Activated naive CD4-positive, alpha-beta T cell treated with anti-CD3 and anti-CD28 coated beads, Interleukin-2, amount 10 ng/mL, durations not matched to agents 7 days and 5 days (primary cell): ENCODE measurements at regions not wholly inside any gene's neighbourhood (a gene's known extent, or its start where the extent isn't known, plus 50 kb on each side); places are given as distances from the start of the nearest gene placed in this dataset.

Experiments
- CTCF ChIA-PET: fragments of 350-600 bp; sonication (Branson Sonifier 250); formaldehyde crosslinking; loops from one replicate; lab custom pipeline; 2021; ENCODE audit warnings: antibody characterized with exemption; lab: Charles Lee
- DNase-seq: peaks from one replicate; pipeline ENCODE4 v3.0.0-alpha.2; 2020
- H3K27ac Mint-ChIP-seq: one replicate; pipeline ENCODE4 v1.8.0; 2021; ENCODE audit warnings: mild to moderate bottlenecking, moderate library complexity, mixed read lengths
- H3K27me3 Mint-ChIP-seq: one replicate; pipeline ENCODE4 v1.8.0; 2021; ENCODE audit warnings: mild to moderate bottlenecking, mixed read lengths
- H3K36me3 Mint-ChIP-seq: one replicate; pipeline ENCODE4 v1.8.0; 2021; ENCODE audit warnings: mixed read lengths
- H3K4me1 Mint-ChIP-seq: one replicate; pipeline ENCODE4 v1.8.0; 2021; ENCODE audit warnings: mixed read lengths
- H3K4me3 Mint-ChIP-seq: one replicate; pipeline ENCODE4 v1.8.0; 2021; ENCODE audit warnings: mild to moderate bottlenecking, moderate library complexity, mixed read lengths
- H3K9me3 Mint-ChIP-seq: one replicate; pipeline ENCODE4 v1.8.0; 2021; ENCODE audit warnings: mixed read lengths

GRCh38 chr21:16330082-16330907 lies 600.5 kb downstream of the USP25 start:
- H3K27me3 Mint-ChIP-seq = no peaks in the 10 kb centered on the region
- no peak overlapping the region for H3K4me3 Mint-ChIP-seq
- DNase-seq = no peak
- CTCF ChIA-PET = interaction anchor here (0.6 to 1.2 kb wide), 3 partner anchors 9 to 247 kb away, joined by 4 to 13 read pairs (median 4); no protein-coding TSS in a partner anchor
- no peaks in the 10 kb centered on the region for H3K36me3 Mint-ChIP-seq
- no peak overlapping the region for H3K27ac Mint-ChIP-seq
- no peaks in the 10 kb centered on the region for H3K9me3 Mint-ChIP-seq
- H3K4me1 Mint-ChIP-seq = no peaks in the 10 kb centered on the region

DNA sequence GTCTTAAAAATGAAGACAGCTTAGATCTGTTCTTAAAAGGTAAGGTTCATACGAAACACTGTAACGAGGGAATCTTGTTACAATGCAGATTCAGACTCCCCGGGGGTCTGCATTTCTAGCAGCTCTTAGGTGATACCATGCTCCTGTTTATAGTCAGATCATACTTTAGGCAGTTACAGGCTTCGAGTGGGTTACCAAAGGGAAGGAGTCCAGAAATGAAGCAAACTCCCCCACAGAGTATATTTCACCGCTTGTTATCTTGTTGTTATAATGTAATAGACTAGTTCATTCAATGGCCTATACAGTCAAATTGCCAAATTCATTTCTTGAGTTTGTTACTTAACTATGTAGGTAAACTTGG lies 601.1 kb downstream of the USP25 start:
- no peak for DNase-seq
- Mint-ChIP-seq H3K27ac (no peak overlapping the region), H3K27me3 (no peaks in the 10 kb centered on the region), H3K4me3 (no peak overlapping the region), H3K36me3 (no peaks in the 10 kb centered on the region), H3K4me1 (no peaks in the 10 kb centered on the region), H3K9me3 (no peaks in the 10 kb centered on the region)
- CTCF ChIA-PET = interaction anchor here (1.2 to 1.3 kb wide), 2 partner anchors 248 to 249 kb away, joined by 3 to 13 read pairs; no protein-coding TSS in a partner anchor

GRCh38 chr21:16337266-16337665 lies 607.5 kb downstream of the USP25 start:
- CTCF ChIA-PET = no interaction called here
- H3K27ac Mint-ChIP-seq = no peak overlapping the region

GRCh38 chr21:16342932-16343331 lies 613.1 kb downstream of the USP25 start:
- DNase-seq = no peak
- H3K9me3 Mint-ChIP-seq = no peaks in the 10 kb centered on the region
- CTCF ChIA-PET = no interaction called here
- H3K27me3 Mint-ChIP-seq = no peaks in the 10 kb centered on the region
- H3K4me1 Mint-ChIP-seq = no peaks in the 10 kb centered on the region
- H3K36me3 Mint-ChIP-seq = no peaks in the 10 kb centered on the region
- H3K27ac Mint-ChIP-seq = no peak overlapping the region
- H3K4me3 Mint-ChIP-seq = no peak overlapping the region

More at GRCh38 chr21:16337266-16337665, 607.5 kb downstream of the USP25 start:
- H3K36me3 Mint-ChIP-seq = no peaks in the 10 kb centered on the region
- H3K27me3 Mint-ChIP-seq = no peaks in the 10 kb centered on the region
- DNase-seq = no peak
- H3K4me3 Mint-ChIP-seq = no peak overlapping the region
- H3K9me3 Mint-ChIP-seq = no peaks in the 10 kb centered on the region
- no peaks in the 10 kb centered on the region for H3K4me1 Mint-ChIP-seq

DNA sequence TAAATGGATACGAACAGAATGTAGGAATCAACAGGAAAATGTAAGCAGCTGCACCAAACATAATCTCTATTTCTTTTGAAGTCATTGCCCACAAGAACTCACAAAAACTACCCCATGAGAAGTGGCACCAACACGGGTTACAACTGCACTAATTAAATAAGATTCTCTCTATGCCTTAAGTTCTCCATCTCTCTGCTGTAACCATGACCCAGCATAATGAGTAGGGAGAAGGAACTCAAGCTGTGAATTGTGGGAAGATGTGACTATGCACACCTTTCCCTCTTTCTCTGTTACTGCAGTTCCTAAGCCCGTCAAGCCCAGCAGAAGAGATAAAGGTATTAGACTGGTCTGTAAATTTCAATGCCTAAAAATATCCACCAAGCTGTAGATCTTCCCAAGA lies 614.0 kb downstream of the USP25 start:
- DNase-seq = no peak
- no peak overlapping the region for H3K27ac Mint-ChIP-seq
- H3K4me3 Mint-ChIP-seq = no peak overlapping the region
- H3K4me1 Mint-ChIP-seq = no peaks in the 10 kb centered on the region
- CTCF ChIA-PET = no interaction called here
- no peaks in the 10 kb centered on the region for H3K27me3 Mint-ChIP-seq
- no peaks in the 10 kb centered on the region for H3K36me3 Mint-ChIP-seq
- H3K9me3 Mint-ChIP-seq = no peaks in the 10 kb centered on the region

GRCh38 chr21:16345757-16346156 lies 616.0 kb downstream of the USP25 start:
- Mint-ChIP-seq H3K27me3 (no peaks in the 10 kb centered on the region), H3K4me3 (no peak overlapping the region), H3K27ac (no peak overlapping the region), H3K4me1 (no peaks in the 10 kb centered on the region), H3K36me3 (no peaks in the 10 kb centered on the region), H3K9me3 (no peaks in the 10 kb centered on the region)
- no peak for DNase-seq
- CTCF ChIA-PET = interaction anchor here (0.5 kb wide), 1 partner anchor 949 kb away, joined by 3 read pairs; no protein-coding TSS in a partner anchor

DNA sequence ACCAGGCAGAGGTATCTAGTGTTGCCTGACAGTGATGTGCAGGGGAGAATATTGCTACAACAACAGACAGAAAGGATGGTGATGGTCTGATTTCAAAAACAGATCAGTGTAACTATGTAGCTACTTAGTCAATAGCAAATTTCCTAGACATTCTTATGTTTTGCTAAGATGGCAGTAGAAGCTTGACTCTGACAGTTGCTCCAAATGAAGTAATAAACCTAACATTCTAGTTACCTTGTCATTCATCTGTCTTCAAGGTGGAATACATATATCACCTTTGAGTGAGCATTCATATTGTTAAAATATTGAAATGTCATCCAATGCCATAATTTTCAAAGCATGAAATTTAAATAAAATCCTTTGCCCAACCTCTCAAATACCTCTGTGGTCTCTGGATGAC lies 617.4 kb downstream of the USP25 start:
- Mint-ChIP-seq H3K4me3 (no peak overlapping the region), H3K27me3 (no peaks in the 10 kb centered on the region), H3K9me3 (no peaks in the 10 kb centered on the region), H3K27ac (no peak overlapping the region), H3K36me3 (no peaks in the 10 kb centered on the region), H3K4me1 (no peaks in the 10 kb centered on the region)
- CTCF ChIA-PET = no interaction called here
- DNase-seq = no peak

DNA sequence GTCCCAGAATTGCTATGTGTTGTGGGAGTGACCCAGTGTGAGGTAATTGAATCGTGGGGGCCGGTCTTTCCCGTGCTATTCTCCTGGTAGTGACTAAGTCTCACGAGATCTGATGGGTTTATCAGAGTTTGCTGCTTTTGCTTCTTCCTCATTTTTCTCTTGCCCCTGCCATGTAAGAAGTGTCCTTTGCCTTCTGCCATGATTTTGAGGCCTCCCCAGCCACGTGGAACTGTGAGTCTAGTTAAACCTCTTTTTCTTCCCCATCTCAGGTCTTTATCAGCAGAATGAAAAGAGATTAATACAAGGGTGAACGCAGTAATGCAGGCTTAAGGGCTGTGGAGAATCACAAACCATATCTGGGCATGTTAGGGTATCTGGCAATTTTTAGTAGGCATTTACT lies 624.0 kb downstream of the USP25 start:
- no peaks in the 10 kb centered on the region for H3K27me3 Mint-ChIP-seq
- H3K4me3 Mint-ChIP-seq = no peak overlapping the region
- H3K9me3 Mint-ChIP-seq = no peaks in the 10 kb centered on the region
- no peaks in the 10 kb centered on the region for H3K4me1 Mint-ChIP-seq
- no peak for DNase-seq
- CTCF ChIA-PET = no interaction called here
- H3K27ac Mint-ChIP-seq = no peak overlapping the region
- H3K36me3 Mint-ChIP-seq = no peaks in the 10 kb centered on the region

DNA sequence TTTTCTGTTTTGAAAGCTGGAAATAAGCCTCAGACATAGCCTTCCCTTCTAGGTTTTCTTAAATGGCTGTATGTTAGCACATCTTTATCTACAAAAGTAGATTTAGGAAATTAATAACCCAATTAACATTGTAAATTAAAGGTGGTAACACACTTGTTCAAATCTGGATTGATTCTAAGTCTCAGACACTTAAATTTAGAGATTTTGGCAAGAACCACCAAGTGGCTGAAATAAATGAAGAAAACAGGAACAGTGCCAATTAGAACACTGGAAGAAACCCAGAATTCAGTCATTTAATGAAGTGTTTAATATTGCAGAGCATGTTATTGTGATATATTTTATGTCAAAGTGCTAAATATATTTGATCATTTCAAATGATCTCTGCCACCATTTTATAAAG lies 628.2 kb downstream of the USP25 start:
- H3K27me3 Mint-ChIP-seq = no peaks in the 10 kb centered on the region
- no peaks in the 10 kb centered on the region for H3K4me1 Mint-ChIP-seq
- H3K27ac Mint-ChIP-seq = no peak overlapping the region
- CTCF ChIA-PET = no interaction called here
- H3K36me3 Mint-ChIP-seq = no peaks in the 10 kb centered on the region
- no peak for DNase-seq
- peaks cover 2% of the 10 kb centered on the region for H3K9me3 Mint-ChIP-seq
- no peak overlapping the region for H3K4me3 Mint-ChIP-seq

DNA sequence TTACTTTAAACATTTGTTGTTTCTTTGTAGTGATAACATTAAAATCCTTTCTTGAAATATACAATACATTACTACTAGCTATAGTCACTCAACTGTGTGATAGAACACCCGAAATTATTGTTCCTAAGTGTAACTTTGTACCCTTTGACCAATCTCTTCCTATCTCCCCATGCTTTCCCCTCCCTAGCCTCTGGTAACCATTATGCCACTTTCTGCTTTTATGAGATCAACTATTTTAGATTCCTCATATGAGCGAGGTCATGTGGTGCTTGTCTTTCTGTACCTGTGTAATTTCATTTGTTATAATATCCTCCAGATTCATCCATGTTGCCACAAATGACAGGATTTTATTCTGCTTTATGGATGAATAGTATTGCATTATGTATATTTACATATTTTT lies 629.0 kb downstream of the USP25 start:
- no peaks in the 10 kb centered on the region for H3K27me3 Mint-ChIP-seq
- H3K27ac Mint-ChIP-seq = no peak overlapping the region
- no peak for DNase-seq
- CTCF ChIA-PET = no interaction called here
- peaks cover 2% of the 10 kb centered on the region for H3K9me3 Mint-ChIP-seq
- H3K36me3 Mint-ChIP-seq = no peaks in the 10 kb centered on the region
- H3K4me1 Mint-ChIP-seq = no peaks in the 10 kb centered on the region
- H3K4me3 Mint-ChIP-seq = no peak overlapping the region

GRCh38 chr21:16363100-16363499 lies 633.3 kb downstream of the USP25 start:
- Mint-ChIP-seq H3K27ac (no peak overlapping the region), H3K36me3 (no peaks in the 10 kb centered on the region)
- CTCF ChIA-PET = no interaction called here

GRCh38 chr21:16363518-16363917 lies 633.7 kb downstream of the USP25 start:
- no peak for DNase-seq
- H3K36me3 Mint-ChIP-seq = no peaks in the 10 kb centered on the region
- no peaks in the 10 kb centered on the region for H3K4me1 Mint-ChIP-seq
- H3K4me3 Mint-ChIP-seq = no peak overlapping the region
- peaks cover 2% of the 10 kb centered on the region for H3K9me3 Mint-ChIP-seq
- H3K27me3 Mint-ChIP-seq = no peaks in the 10 kb centered on the region
- no peak overlapping the region for H3K27ac Mint-ChIP-seq
- CTCF ChIA-PET = no interaction called here

More at GRCh38 chr21:16363100-16363499, 633.3 kb downstream of the USP25 start:
- no peaks in the 10 kb centered on the region for H3K4me1 Mint-ChIP-seq
- no peak overlapping the region for H3K4me3 Mint-ChIP-seq
- H3K27me3 Mint-ChIP-seq = no peaks in the 10 kb centered on the region
- peaks cover 2% of the 10 kb centered on the region for H3K9me3 Mint-ChIP-seq
- no peak for DNase-seq

DNA sequence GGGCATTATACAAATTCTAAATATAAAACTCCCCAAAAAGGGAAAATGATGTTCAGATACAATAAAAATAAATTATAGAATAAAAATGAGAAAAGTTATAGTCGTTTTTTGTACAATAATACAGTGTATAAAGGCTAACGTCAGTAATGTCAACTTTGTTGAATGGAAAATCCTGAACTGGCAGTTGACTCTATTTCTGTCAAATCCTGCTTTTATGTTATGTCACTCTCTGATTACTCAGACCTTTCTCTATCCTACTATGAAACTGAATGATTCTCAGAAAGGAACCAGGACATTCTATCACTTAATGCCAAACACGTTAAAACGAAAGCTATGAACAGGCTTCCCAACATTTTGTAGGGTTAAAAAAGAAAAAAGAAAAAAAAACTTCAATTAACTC lies 636.4 kb downstream of the USP25 start:
- H3K36me3 Mint-ChIP-seq = no peaks in the 10 kb centered on the region
- no peaks in the 10 kb centered on the region for H3K9me3 Mint-ChIP-seq
- no peaks in the 10 kb centered on the region for H3K27me3 Mint-ChIP-seq
- no peak for DNase-seq
- CTCF ChIA-PET = no interaction called here
- H3K27ac Mint-ChIP-seq = no peak overlapping the region
- H3K4me1 Mint-ChIP-seq = no peaks in the 10 kb centered on the region
- no peak overlapping the region for H3K4me3 Mint-ChIP-seq

DNA sequence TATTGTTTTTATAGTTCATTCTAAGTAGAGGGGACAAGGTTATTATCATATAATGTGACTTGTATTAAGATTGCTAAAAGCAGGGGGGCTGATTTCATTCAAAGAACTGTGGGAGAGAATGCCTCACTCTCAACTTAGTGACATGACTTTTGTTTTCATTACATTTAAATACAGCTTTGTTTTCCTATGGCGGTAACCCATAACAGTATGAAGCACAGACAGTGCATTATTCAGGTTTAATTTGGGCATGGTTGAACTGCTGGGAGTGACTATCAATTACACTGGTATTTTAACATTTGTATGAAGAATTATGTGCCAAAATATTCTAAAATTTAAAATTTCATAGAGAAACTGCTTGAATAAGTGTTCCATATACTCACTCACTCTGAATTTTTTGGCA lies 637.3 kb downstream of the USP25 start:
- no peak for DNase-seq
- Mint-ChIP-seq H3K27ac (no peak overlapping the region), H3K4me1 (no peaks in the 10 kb centered on the region), H3K27me3 (no peaks in the 10 kb centered on the region), H3K4me3 (no peak overlapping the region), H3K9me3 (no peaks in the 10 kb centered on the region), H3K36me3 (no peaks in the 10 kb centered on the region)
- CTCF ChIA-PET = no interaction called here

- H3K4me1 Mint-ChIP-seq = no peaks in the 10 kb centered on the region
- no peak for DNase-seq
- H3K9me3 Mint-ChIP-seq = no peaks in the 10 kb centered on the region
- H3K27ac Mint-ChIP-seq = no peak overlapping the region
- H3K27me3 Mint-ChIP-seq = no peaks in the 10 kb centered on the region
- no peaks in the 10 kb centered on the region for H3K36me3 Mint-ChIP-seq
- H3K4me3 Mint-ChIP-seq = no peak overlapping the region
- CTCF ChIA-PET = no interaction called here
Observed at GRCh38 chr21:16370186-16370585, 640.4 kb downstream of the USP25 start.
